HG03196 (cell line): ENCODE measurements at regions not wholly inside any gene's neighbourhood (a gene's known extent, or its start where the extent isn't known, plus 50 kb on each side); places are given as distances from the start of the nearest gene placed in this dataset.
A peak's percentile ranks its signal among the peaks of the same experiment; 100 is the strongest.

Experiments
- ATAC-seq: cut with Tn5 transposase; IDR thresholded peaks from one replicate; pipeline ENCODE4 v1.9.1; 2021; ENCODE audit not compliant: unreplicated experiment

DNA sequence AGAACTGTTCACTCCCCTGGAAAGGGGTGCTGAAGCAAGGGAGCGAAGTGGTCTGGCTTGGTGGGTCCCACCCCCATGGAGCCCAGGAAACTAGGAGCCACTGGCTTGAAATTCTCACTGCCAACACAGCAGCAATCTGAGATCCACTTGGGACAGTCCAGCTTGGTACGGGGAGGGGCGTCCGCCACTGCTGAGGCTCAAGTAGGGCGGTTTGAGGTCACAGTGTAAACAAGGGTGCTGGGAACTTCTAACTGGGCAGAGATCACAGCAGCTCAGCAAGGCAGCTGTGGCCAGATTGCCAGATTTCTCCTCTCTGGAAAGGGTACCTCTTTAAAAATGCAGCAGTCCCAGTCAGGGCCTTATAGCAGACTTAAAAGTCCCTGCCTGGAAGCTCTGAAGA is 53.9 kb upstream of the GALNTL6 start:
- ATAC-seq, result no peak

DNA sequence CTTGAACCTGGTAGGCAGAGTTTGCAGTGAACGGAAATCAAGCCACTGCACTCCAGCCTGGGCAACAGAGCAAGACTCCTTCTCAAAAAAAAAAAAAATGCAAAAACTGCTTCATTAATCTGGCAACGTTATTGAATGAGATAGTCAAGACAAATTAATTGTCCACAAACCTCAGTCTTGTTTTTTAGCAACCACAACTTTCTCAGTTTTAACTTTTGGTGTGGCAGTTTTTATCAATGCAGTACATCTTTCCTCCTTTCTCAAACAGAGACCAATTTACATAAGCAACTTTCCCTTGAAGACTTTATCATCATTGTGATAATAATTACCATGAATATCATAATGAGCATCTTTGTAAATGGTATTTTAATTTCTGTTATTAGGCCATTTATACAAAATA is 61.7 kb upstream of the GALNTL6 start:
- no peak for ATAC-seq

DNA sequence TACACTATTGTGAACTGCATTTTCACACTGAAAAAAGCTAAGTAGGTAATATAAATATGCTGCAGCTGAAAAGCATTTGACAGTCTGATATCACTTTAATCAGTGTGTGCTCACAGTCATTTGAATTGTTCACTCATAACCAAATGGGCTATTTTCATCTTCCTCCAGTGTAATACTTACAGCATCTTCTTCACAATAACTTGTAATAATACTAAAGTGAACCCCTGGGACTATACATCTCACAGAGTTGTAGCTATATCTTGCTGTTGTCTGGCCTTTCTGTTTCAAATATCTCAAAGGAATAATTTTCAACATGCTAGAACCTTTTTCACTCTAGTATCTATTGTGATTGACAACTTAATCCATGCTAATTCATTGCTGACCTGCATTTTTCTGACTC is 66.8 kb upstream of the GALNTL6 start:
- ATAC-seq, result no peak

GRCh38 chr4:171742436-171742835 is 70.8 kb upstream of the GALNTL6 start:
- no peak for ATAC-seq

- no peak for ATAC-seq
These were observed 86.0 kb upstream of the GALNTL6 start for GRCh38 chr4:171727185-171727584.

DNA sequence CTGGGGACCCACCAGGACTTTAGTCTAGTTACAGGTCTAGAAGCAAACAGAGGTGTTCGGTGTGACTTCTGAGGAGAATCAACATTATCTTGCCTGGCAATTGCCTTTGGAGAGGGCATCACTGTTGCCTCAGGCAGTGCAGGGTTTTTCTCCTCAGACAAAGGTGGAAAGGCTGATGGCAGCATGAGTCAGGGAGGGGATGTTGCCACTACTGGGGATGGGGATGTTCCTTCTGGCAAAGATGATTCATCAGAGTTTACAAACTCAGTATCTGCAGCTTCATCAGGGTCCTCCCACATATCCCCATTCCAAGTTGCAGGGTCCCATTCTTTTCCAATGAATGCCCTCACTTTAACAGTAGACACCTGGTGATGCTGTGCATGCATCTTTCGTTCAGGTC is 91.3 kb upstream of the GALNTL6 start:
- no peak for ATAC-seq

DNA sequence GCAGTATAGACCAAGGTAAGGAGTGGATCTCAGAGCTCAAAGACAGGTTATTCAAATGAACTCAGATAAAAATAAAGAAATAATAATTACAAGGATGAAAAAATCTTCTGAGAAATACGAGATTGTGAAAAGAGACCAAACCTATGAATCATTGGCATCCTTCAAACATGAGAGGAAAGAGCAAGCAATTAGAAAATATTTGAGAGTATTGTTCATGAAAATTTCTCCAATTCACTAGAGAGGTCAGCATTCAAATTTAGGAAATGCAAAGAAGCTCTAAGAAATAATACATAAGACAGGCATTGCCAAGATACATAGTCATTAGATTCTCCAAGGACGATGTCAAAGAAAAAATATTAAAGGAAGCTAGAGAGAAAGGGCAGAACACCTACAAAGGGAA is 93.5 kb upstream of the GALNTL6 start:
- ATAC-seq, result no peak

DNA sequence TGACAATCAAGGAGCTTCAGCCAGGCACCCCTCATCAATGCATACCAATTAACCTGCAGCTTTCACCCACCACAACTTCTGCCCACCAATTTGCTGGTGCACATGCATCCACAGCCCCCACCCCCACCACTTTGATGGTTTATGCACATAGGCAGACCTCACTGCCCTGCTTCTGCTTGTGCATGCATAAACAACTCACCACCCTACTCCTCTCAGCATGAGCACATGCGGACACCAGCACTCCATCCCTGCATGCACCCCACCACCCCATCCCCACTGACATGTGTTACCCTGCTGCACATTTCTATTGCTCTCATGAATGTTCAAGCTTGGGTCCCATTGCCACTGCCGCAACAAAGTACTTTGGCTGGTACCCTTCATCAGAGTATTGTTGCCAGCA is 94.5 kb upstream of the GALNTL6 start:
- no peak for ATAC-seq

DNA sequence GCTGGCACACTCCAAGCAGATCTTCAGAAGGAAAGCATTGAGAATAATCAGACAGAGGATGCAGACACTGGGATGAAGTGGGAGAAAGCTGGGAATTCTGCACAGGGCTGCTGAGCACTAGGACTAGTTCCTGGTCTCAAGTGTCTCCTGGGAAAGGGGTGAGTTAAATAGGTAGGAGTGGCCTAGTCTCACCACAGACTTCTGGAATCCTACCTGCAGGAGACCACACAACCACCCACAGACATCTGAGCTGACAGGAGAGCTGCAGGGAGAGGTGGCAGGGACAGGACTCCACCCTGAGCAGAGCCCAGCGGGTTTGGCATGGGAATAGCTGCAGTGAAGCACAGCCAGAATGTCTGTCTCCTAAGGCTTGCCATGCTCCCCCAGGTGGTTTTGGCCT is 95.1 kb upstream of the GALNTL6 start:
- ATAC-seq, result no peak

DNA sequence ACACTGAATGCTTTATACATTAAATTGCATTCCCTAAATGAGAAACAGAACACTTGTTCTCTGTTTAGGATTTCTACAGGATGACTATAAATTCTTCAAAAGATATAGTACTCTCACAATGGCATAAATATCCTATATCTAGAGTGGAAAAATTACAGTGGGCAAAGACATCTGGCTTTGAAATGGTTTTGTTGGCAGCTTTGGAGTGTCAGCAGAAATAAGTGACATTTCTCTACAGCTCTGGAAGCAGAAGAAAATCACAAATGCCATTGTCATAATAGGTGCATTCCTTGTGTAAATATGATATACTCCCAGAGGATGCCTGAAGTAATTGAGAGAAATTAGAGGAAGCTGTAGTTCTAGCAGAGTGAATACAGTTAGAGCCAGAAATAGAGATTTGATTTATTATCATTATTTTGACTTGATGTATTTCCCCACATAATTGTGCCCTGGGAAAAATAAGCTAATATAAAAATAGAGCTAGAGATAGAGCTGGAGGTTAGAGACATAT is 95.9 kb upstream of the GALNTL6 start:
- no peak for ATAC-seq

DNA sequence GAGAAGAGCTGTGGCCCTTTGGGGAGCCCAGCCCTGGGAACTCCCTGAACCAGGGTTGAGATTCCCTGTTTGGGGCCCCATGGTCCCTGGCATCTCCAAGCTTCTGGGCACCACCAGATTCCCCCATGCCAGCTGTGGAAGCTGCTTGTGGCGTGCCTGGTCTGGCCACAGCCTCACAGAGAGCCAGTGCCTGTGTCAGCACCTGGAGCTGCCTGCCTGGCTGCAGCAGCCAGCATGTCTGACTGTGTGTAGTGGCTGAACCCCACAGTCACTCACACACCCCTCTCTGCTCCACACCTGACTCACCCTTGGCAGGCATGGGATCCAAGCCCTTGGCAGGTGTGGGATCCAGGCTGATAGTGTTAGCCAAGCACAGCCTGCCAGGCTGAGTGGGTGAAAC is 97.2 kb upstream of the GALNTL6 start:
- ATAC-seq, result no peak

DNA sequence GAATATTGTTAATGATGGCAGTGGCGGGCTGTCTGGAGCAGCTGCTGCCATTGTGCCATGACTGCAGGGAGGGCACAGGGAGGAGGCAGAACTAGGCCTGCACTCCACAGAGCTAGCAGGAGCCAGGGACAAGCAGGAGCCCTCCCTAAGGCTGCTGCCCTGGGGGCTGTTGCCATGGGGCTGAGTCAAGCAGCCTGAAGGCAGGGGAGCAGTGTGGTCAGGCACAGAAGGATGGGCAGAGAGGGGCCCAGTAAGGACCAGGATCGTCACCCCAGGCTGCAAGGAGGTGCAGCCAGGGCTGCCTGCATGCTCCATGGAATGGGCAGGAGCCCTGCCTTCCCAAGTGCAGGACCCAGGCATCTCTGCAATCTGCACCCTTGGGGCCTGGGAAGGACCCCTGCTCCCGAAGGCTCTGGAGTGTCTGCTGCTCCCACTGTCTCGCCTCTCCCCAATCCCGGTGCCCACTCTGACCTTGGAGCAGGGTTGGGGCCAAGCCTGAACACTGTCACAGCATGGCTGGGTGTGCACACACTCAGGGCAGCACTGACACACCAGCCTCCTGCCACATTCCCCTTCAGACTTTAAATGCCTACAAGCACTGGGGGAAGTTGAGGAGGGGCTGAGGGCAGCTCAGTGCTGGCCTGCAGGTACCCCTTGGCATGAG is 98.3 kb upstream of the GALNTL6 start:
- ATAC-seq, result no peak

- ATAC-seq, result no peak
These were observed 102.5 kb upstream of the GALNTL6 start for GRCh38 chr4:171710743-171711142.

DNA sequence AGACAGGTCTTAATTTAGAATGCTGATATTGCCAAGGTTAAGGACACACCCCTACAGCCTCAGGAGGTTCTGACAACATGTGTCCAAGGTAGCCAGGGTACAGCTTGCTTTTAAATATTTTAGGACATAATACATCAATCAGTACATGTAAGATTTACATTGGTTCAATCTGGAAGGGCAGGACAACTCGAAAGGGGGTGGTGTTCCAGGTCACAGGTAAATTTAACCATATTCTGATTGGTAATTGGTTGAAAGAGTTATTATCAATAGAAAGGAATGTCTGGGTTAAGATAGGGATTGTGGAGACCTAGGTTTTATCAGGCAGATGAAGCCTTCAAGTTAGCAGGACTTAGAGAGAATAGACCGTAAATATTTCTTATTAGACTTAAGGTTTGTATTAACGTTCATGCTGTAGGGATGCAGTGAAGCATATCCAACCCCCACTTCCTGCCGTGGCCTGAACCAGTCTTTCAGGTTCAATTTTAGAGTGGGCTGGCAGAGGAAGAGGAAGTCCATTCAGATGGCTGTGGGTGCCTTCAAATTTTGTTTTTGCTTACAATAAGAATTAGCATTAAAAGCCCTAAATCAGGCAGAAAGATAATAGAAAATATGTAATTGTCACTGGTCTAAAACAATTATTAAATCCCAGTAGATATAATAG is 136.5 kb upstream of the GALNTL6 start:
- peak; percentile 100 for ATAC-seq

DNA sequence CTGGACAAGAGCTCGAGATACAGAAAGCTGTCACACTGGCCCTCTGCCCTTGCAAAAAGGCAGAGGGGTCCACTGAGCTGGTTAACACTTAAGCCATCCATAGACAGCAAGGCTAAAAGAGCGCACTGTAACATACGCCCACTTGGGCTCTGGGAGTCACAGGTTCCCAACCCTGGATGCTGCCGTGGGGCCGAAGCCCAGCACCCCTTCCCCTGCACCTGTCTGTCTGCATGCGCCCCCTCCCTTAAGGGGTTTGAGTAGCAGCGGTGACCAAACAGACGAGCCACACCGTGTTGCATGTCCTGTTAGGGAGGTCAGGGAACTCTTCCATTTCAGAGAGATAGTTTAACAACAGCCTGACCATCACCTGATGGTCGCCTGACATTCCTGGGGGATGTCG is 138.4 kb upstream of the GALNTL6 start:
- ATAC-seq, result no peak

DNA sequence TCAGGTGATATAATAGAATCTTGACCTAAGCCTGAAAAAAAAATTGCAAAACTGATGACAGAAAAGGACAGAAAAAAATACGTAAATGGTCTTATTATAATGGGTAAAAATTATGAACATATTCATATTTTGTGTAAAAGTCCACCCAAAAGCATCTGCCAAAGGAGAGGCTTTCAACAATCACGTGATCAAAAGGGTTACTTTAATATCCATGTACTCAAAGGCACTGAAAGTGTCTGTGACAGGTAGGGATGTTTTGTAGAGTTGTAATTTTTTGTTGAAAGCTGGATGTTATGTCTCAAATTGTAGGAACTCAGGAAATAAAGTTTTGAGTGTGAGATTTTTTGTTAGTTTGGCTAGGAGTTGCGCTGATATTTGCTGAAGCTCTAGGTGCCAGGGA is 144.8 kb upstream of the GALNTL6 start:
- ATAC-seq, result no peak

- no peak for ATAC-seq
These were observed 145.3 kb upstream of the GALNTL6 start for GRCh38 chr4:171667906-171668305.

DNA sequence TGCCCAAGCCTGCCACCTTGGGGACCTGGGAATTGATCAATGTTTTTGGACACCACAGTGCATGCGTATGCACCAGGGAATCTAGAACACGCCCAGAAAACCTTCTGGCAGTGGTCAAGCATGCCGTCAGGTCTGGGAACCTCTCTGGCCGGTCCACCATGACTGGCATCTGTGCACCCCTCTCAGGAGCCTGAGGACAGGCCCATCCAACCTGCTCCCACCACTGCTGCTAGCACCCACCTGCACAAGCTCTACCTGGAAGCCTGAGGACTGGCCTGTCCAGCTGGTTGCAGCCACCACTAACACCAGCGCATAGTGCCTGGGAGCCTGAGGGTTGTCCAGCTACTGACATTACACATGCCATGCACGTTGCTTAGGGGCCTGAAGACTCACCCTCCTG is 162.1 kb upstream of the GALNTL6 start:
- ATAC-seq, result no peak

GRCh38 chr4:171650543-171650942 is 162.7 kb upstream of the GALNTL6 start:
- peak; percentile 71 for ATAC-seq

GRCh38 chr4:171648926-171649325 is 164.3 kb upstream of the GALNTL6 start:
- no peak for ATAC-seq

DNA sequence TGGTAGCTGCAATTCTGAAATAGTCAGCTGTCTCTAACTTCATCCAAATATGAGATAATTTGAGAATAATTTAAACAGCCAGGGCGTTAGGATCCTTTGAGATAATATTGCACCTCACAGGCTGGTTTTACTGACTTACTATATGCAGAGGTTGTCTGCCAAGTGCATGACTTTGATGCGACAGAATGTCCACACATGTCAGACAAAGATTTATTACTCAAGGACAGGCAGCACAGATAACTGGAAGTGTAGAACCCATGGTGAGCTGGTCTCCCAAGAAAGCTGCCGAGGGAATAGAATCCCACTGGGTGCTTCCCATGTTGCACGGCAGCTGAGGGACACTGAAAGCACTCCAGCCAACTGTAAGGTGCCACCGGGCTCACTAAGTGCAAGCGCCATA is 166.2 kb upstream of the GALNTL6 start:
- no peak for ATAC-seq

DNA sequence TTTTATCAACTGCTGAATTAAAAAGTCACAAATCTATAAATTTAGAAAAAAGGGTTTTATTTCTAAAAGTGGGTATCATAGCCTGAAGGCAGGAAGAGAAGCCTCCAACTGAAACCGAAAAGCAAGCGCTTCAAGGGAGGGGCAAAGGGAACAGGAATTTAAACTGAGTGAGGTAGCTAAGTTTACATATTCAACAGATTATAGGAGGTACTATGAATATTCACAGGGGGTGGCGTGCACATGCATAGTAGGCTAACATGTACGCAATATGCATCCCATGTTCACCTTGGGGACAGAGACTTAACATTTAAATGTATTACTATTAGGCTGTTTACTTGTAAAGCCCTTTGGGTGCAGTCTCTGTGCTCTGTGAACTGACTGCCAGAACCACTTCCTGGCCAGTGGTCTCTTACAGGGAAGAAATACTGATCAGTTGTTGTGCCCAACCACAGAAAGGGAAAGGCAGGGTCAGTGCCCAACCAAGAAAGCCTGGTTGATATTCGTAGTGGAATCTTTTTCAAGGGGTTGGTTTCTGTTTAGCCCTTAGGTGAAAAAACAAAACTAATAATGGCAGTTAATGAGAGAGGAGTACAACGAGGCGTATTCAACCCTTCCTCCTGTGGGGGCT is 168.7 kb upstream of the GALNTL6 start:
- peak; percentile 95 for ATAC-seq
